ENCODE measurements at regions not wholly inside any gene's neighbourhood (a gene's known extent, or its start where the extent isn't known, plus 50 kb on each side); places are given as distances from the start of the nearest gene placed in this dataset.

- TF ChIP-seq POLR2A (IDR thresholded peaks at IDR 0.05) = no peak
- TF ChIP-seq CTCF (IDR thresholded peaks at IDR 0.05) = no peak
Observed at GRCh38 chrX:68997511-68997910, 167.7 kb downstream of the PJA1 start.

All from stomach (tissue), 4 donors.